HepG2 (cell line): ENCODE measurements at regions not wholly inside any gene's neighbourhood (a gene's known extent, or its start where the extent isn't known, plus 50 kb on each side); places are given as distances from the start of the nearest gene placed in this dataset.
"Not testable (repeated sequence)": the region's sequence is repeated elsewhere in the genome, so short reads cannot be mapped to it uniquely, and the experiment has no call there.

Experiments
- ATAC-seq: fragments of 200-7000 bp; cut with Tn5 transposase; 3 replicates; pipeline ENCODE4 v1.9.1; 2020; ENCODE audit warnings: mild to moderate bottlenecking, moderate library complexity
- BruUV-seq: library from RNA; stranded (reverse); fragments of 400-500 nt; replicated peaks from 2 replicates; lab custom pipeline; 2021; lab: Mats Ljungman, UMichigan
- CTCF ChIA-PET: fragments of 300-600 bp; formaldehyde crosslinking; extraction: SDS; loops from one replicate; lab custom pipeline; 2021; ENCODE audit warnings: low total read pairs, inconsistent platforms, low intra/inter-chr PET ratio; lab: Yijun Ruan, JAX
- POLR2A ChIA-PET: fragments of 350-600 bp; sonication (Branson Sonifier 250); formaldehyde crosslinking; loops from one replicate; lab custom pipeline; 2020; ENCODE audit warnings: antibody characterized with exemption, inconsistent platforms; lab: Yijun Ruan, JAX
- DNase-seq: peaks from one replicate; pipeline ENCODE4 v3.0.0-alpha.2; 2015; ENCODE audit warnings: low spot score
- FAIRE-seq: peaks from 3 replicates; lab custom pipeline; 2011; peaks lifted over from hg19 to GRCh38; lab: Jason Lieb, UNC
- H2AFZ ChIP-seq: one replicate; pipeline ENCODE4 v1.6.1; 2011; ENCODE audit warnings: low read length, inconsistent platforms
- H3K27ac ChIP-seq: fragments of 300-600 bp; 3 replicates; pipeline ENCODE4 v1.8.0; 2011; ENCODE audit warnings: mixed run types, mild to moderate bottlenecking, mixed read lengths, low read length, inconsistent platforms; ENCODE audit not compliant: insufficient read depth; ENCODE audit errors: extremely low read length
- H3K27me3 ChIP-seq, 2 experiments: fragments of 200-600 bp in 1 of 2; 2 replicates in 1 of 2; 3 replicates in 1 of 2; pipeline versions ENCODE4 v1.6.0 to v1.8.0; 2011; ENCODE audit warnings: low read length in 2 of 2, mild to moderate bottlenecking in 2 of 2, moderate library complexity in 2 of 2, inconsistent platforms in 1 of 2; ENCODE audit not compliant: insufficient read depth in 2 of 2, control insufficient read depth in 1 of 2
- H3K36me3 ChIP-seq, 2 experiments: fragments of 200-600 bp in 1 of 2; replicated peaks in 1 of 2; 2 replicates in 1 of 2; 3 replicates in 1 of 2; pipeline versions ENCODE4 v1.5.1 to v1.8.0; 2011; ENCODE audit warnings: low read length in 2 of 2, inconsistent platforms in 1 of 2; ENCODE audit not compliant: insufficient read depth in 2 of 2, control insufficient read depth in 1 of 2
- H3K4me1 ChIP-seq: 2 replicates; pipeline ENCODE4 v1.5.1; 2012; ENCODE audit warnings: low read length, inconsistent platforms; ENCODE audit not compliant: insufficient read depth
- H3K4me2 ChIP-seq: 2 replicates; pipeline ENCODE4 v1.6.0; 2011; ENCODE audit warnings: low read depth, low read length, inconsistent platforms
- H3K4me3 ChIP-seq, 3 experiments: fragments of 200-600 bp in 1 of 3; sonication (generic), shearing (Covaris generic) in 1 of 3; replicated peaks in 1 of 3; 2 replicates each; pipeline ENCODE4 v1.5.1; 2011 to 2016; ENCODE audit warnings: low read length in 3 of 3, inconsistent platforms in 2 of 3, low read depth in 2 of 3, mild to moderate bottlenecking in 2 of 3, control low read depth in 1 of 3, mixed read lengths in 1 of 3; ENCODE audit not compliant: insufficient read depth in 1 of 3
- H3K79me2 ChIP-seq: one replicate; pipeline ENCODE4 v1.6.1; 2011; ENCODE audit warnings: low read length, inconsistent platforms; ENCODE audit not compliant: insufficient read depth
- H3K9ac ChIP-seq: 2 replicates; pipeline ENCODE4 v1.6.0; 2011; ENCODE audit warnings: mild to moderate bottlenecking, low read depth, low read length, inconsistent platforms; ENCODE audit not compliant: insufficient read depth
- H3K9me3 ChIP-seq: 2 replicates; pipeline ENCODE4 v1.5.1; 2012; ENCODE audit warnings: mild to moderate bottlenecking, low read length
- H4K20me1 ChIP-seq: 2 replicates; pipeline ENCODE4 v1.6.0; 2011; ENCODE audit warnings: inconsistent platforms, mild to moderate bottlenecking, low read length, moderate library complexity; ENCODE audit not compliant: insufficient read depth
- ZNF768 ChIP-seq: sonication (generic); formaldehyde crosslinking; IDR thresholded peaks from 2 replicates; pipeline ENCODE4 v1.4.0; 2020; ENCODE audit warnings: missing genetic modification reagents
- WGBS: methylation state at CpG from one replicate; pipeline ENCODE4 v1.1.6; 2017; ENCODE audit warnings: low lambda C conversion rate; 5-methylcytosine and 5-hydroxymethylcytosine counted together
- in situ Hi-C: cut with HindIII; loops from 2 replicates; pipeline ENCODE4 v1.10.0; 2017; ENCODE audit warnings: low pct_unique_long_range_greater_than_20kb; ENCODE audit not compliant: extremely low pct_ligation_motif_present
- intact Hi-C: fragments of 100-400 bp; cut with micrococcal nuclease; formaldehyde crosslinking; loops from one replicate; pipeline ENCODE4 v1.10.0; 2022; ENCODE audit not compliant: unreplicated experiment

GRCh38 chr1:16794609-16795008, 54.3 kb downstream of the RNU1-4 start:
- in situ Hi-C loops, H3K4me1 ChIP-seq, H3K36me3 ChIP-seq, H3K27me3 ChIP-seq, POLR2A ChIA-PET, H3K9me3 ChIP-seq, ATAC-seq, intact Hi-C loops, FAIRE-seq, H3K27ac ChIP-seq, H3K4me2 ChIP-seq, H3K4me3 ChIP-seq, H3K79me2 ChIP-seq, H2AFZ ChIP-seq, H4K20me1 ChIP-seq, BruUV-seq, H3K9ac ChIP-seq, CTCF ChIA-PET, DNase-seq: not testable (repeated sequence)
- 44% methylated on average over 4 of the region's 6 CpGs for WGBS

DNA sequence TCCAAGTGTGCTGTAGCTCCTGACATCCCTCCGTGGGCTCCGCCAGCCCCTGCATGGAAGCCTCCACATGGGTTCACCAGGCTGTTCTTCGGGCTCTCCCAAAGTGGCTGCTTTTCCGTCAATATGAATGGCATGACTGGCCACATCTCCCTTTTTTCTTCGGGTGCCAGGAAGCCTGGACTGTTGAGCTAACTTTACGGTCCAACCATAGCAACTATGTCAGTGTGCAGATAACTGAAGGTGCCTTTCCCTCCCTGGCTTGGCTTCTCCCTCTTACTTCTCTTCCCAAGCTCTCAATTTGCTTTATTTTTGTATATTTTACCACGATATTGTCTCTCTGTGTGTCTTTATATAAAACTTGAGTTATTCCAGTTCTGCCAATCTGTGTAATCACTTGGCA, 54.8 kb downstream of the RNU1-4 start:
- H3K27ac ChIP-seq, H3K4me1 ChIP-seq, H3K79me2 ChIP-seq, in situ Hi-C loops, H3K4me3 ChIP-seq, H4K20me1 ChIP-seq, DNase-seq, H2AFZ ChIP-seq, H3K36me3 ChIP-seq, intact Hi-C loops, H3K27me3 ChIP-seq, H3K9ac ChIP-seq, CTCF ChIA-PET, BruUV-seq, H3K4me2 ChIP-seq, H3K9me3 ChIP-seq, POLR2A ChIA-PET, FAIRE-seq, ATAC-seq: not testable (repeated sequence)
- 52% methylated on average over 5 of the region's 7 CpGs for WGBS

- FAIRE-seq, H3K4me2 ChIP-seq, H3K9ac ChIP-seq, H2AFZ ChIP-seq, H3K4me1 ChIP-seq, H3K4me3 ChIP-seq, DNase-seq, POLR2A ChIA-PET, ATAC-seq, H3K9me3 ChIP-seq, CTCF ChIA-PET, H3K79me2 ChIP-seq, H3K36me3 ChIP-seq, H4K20me1 ChIP-seq, intact Hi-C loops, H3K27me3 ChIP-seq, BruUV-seq, in situ Hi-C loops, H3K27ac ChIP-seq: not testable (repeated sequence)
- WGBS: 42% methylated on average over 8 of the region's 8 CpGs
- peak; percentile 38; the same call in 1 of the 2 replicates for TF ChIP-seq ZNF768 (CRISPR knock-in tag)
These were observed 55.9 kb downstream of the RNU1-4 start for GRCh38 chr1:16796179-16796578.

- H3K4me2 ChIP-seq, H3K79me2 ChIP-seq, in situ Hi-C loops, H4K20me1 ChIP-seq, BruUV-seq, H3K27ac ChIP-seq, CTCF ChIA-PET, ATAC-seq, POLR2A ChIA-PET, FAIRE-seq, H3K4me3 ChIP-seq, H3K36me3 ChIP-seq, intact Hi-C loops, H3K9ac ChIP-seq, H3K9me3 ChIP-seq, DNase-seq, H3K27me3 ChIP-seq, H3K4me1 ChIP-seq, H2AFZ ChIP-seq: not testable (repeated sequence)
- WGBS: 59% methylated on average over 9 of the region's 9 CpGs
These were observed 56.3 kb downstream of the RNU1-4 start for GRCh38 chr1:16796625-16797046.
